BJ (cell line): ENCODE measurements at regions not wholly inside any gene's neighbourhood (a gene's known extent, or its start where the extent isn't known, plus 50 kb on each side); places are given as distances from the start of the nearest gene placed in this dataset.

Source experiments
- CTCF ChIA-PET: fragments of 350-600 bp; formaldehyde crosslinking; extraction: SDS; loops from one replicate; lab custom pipeline; 2021; ENCODE audit warnings: antibody characterized with exemption, inconsistent platforms; lab: Yijun Ruan, JAX
- POLR2A ChIA-PET: fragments of 300-600 bp; sonication (Branson Sonifier 250); formaldehyde crosslinking; extraction: SDS; loops from one replicate; lab custom pipeline; 2021; ENCODE audit warnings: antibody characterized with exemption; lab: Charles Lee
- DNase-seq: peaks from one replicate; pipeline ENCODE4 v3.0.0-alpha.2; 2011; ENCODE audit warnings: low read depth
- H3K27me3 ChIP-seq: 2 replicates; pipeline ENCODE4 v1.6.0; 2011; ENCODE audit warnings: low read length; ENCODE audit not compliant: control insufficient read depth, insufficient read depth
- H3K36me3 ChIP-seq: 2 replicates; pipeline ENCODE4 v1.5.1; 2011; ENCODE audit warnings: low read length; ENCODE audit not compliant: control insufficient read depth, insufficient read depth
- H3K4me3 ChIP-seq: 2 replicates; pipeline ENCODE4 v1.5.1; 2011; ENCODE audit warnings: low read depth, mild to moderate bottlenecking, control low read depth, low read length
- TF ChIP-seq, protein P1 (sequence below): IDR thresholded peaks from 2 replicates; pipeline ENCODE4 v1.5.1; 2011; ENCODE audit warnings: low read depth, mild to moderate bottlenecking, control low read depth, inconsistent platforms, low read length, moderate library complexity; ENCODE audit not compliant: insufficient read depth

DNA sequence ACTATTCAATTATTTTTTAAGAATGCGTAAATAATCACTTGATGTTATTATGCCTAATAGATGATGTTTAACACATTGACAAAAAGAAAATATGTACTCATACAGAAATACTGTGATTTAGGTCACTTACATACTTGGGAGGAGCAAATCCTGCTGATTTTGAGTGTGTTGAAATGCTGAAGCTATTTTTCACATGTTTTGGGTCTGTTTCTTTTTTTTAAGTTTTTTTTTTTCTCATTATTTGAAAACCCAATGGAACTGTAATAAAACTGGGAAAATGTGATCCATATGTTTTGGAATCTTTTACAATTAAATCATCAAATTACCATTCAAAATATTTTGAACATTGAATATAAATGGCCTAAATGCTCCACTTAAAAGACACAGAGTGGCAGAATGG lies 366.2 kb upstream of the ADAMTS5 start:
- TF ChIP-seq, protein P1, sequence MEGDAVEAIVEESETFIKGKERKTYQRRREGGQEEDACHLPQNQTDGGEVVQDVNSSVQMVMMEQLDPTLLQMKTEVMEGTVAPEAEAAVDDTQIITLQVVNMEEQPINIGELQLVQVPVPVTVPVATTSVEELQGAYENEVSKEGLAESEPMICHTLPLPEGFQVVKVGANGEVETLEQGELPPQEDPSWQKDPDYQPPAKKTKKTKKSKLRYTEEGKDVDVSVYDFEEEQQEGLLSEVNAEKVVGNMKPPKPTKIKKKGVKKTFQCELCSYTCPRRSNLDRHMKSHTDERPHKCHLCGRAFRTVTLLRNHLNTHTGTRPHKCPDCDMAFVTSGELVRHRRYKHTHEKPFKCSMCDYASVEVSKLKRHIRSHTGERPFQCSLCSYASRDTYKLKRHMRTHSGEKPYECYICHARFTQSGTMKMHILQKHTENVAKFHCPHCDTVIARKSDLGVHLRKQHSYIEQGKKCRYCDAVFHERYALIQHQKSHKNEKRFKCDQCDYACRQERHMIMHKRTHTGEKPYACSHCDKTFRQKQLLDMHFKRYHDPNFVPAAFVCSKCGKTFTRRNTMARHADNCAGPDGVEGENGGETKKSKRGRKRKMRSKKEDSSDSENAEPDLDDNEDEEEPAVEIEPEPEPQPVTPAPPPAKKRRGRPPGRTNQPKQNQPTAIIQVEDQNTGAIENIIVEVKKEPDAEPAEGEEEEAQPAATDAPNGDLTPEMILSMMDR = no peak
- Histone ChIP-seq H3K27me3 (no peaks in the 10 kb centered on the region), H3K36me3 (no peaks in the 10 kb centered on the region), H3K4me3 (no peak overlapping the region)
- DNase-seq = peak; percentile 44
- POLR2A ChIA-PET = interaction anchor here (0.6 kb wide), 1 partner anchor 147 kb away, joined by 3 read pairs; no protein-coding TSS in a partner anchor
- CTCF ChIA-PET = no interaction called here

DNA sequence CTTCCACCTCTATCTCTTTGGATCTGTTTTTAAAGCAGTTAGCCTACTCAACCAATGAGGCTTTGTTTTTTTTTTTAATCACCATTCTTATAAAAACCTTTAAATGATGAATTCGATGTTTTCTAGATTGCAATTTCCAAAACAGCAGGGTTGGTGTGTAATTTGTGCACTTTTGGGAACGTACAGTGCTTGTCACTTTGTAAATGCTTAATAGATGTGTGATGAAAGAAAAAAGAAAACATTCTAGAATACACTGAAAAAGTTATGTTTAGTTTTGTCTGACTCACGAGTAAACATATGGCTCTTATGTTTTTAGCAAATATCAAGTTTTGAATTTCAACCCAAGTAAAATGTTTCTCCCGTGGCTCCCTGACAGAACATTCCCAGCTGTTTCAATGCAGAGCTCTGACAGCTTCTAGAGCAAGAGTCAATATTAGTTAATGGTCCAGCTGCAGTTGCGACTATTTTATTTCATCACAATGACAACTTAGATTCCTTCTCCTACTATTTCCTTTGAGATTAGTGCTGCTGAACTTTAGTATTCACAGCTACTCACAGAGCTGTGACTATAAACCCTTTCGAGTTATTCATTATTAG lies 362.5 kb upstream of the ADAMTS5 start:
- TF ChIP-seq, protein P1 = no peak
- ChIA-PET POLR2A (interaction anchor here (0.6 kb wide), 1 partner anchor 155 kb away, joined by 4 read pairs; no protein-coding TSS in a partner anchor), CTCF (no interaction called here)
- Histone ChIP-seq H3K27me3 (no peaks in the 10 kb centered on the region), H3K4me3 (no peak overlapping the region), H3K36me3 (no peaks in the 10 kb centered on the region)
- no peak for DNase-seq

DNA sequence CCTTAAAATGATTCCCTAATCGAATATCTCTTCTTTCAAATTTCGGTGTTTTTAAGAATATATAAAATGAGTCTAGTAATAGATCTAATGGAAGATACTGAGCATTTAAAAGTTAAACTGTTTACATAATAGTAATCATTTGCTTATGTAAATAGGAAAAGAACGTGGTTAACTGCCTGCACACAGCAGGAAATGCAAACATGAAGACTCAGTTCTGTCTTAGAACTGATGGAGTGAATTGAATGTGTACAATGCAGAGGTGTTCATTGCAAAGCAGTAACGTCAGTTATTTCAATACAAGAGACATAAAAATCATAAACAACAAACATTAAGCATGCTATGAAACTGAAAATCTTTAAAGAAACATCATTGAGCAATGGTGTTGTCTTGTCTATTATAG lies 359.4 kb upstream of the ADAMTS5 start:
- CTCF ChIA-PET = no interaction called here
- H3K36me3 ChIP-seq = no peaks in the 10 kb centered on the region
- TF ChIP-seq, protein P1 = no peak
- no peak overlapping the region for H3K4me3 ChIP-seq
- no peaks in the 10 kb centered on the region for H3K27me3 ChIP-seq
- POLR2A ChIA-PET = no interaction called here
- DNase-seq = no peak

DNA sequence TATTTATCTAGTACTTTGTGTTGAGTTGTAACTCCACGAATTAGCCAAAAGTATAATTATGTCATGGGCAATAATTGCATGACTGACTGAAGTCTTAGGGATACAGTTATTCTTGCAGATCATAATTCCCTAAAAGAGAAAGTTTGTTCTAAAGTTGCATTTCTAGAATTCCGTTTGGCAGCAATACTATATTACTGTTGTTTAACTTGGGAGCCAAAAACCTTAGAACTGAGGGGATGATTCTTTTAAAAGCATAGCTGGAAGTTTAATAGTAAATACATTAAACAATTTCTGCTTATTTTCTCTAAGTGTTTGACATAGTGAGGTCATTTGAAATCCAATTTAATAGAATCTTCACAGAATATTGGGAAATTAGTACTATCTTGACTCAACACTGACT lies 356.4 kb upstream of the ADAMTS5 start:
- ChIA-PET POLR2A (no interaction called here), CTCF (interaction anchor here (0.8 to 1.0 kb wide), 2 partner anchors 8 to 378 kb away, joined by 3 to 4 read pairs; no protein-coding TSS in a partner anchor)
- TF ChIP-seq, protein P1 = no peak
- DNase-seq = no peak
- Histone ChIP-seq H3K4me3 (no peak overlapping the region), H3K27me3 (no peaks in the 10 kb centered on the region), H3K36me3 (no peaks in the 10 kb centered on the region)

DNA sequence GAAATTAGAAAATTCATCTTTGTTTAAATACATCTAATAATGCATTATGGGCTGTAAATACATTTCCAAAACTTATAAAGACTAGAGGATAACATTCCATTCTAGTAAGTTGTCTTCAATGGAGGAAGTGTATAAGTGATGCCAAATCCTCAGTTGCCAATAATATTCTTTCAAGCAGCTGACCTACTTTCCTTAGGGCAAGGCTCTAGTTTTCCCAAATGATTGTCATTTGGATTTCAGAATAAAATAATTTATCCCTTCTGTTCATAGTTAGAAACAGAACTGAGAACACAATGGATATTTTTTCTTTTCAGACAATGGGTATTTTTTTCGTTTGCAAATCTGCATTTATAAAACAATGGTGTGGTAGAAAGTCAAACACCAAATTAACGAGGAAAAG lies 354.9 kb upstream of the ADAMTS5 start:
- POLR2A ChIA-PET = no interaction called here
- Histone ChIP-seq H3K4me3 (no peak overlapping the region), H3K27me3 (no peaks in the 10 kb centered on the region), H3K36me3 (no peaks in the 10 kb centered on the region)
- TF ChIP-seq, protein P1 = no peak
- DNase-seq = no peak
- CTCF ChIA-PET = interaction anchor here (0.7 kb wide), 1 partner anchor 187 kb away, joined by 3 read pairs; no protein-coding TSS in a partner anchor
